ENCODE measurements at regions not wholly inside any gene's neighbourhood (a gene's known extent, or its start where the extent isn't known, plus 50 kb on each side); places are given as distances from the start of the nearest gene placed in this dataset.

DNA sequence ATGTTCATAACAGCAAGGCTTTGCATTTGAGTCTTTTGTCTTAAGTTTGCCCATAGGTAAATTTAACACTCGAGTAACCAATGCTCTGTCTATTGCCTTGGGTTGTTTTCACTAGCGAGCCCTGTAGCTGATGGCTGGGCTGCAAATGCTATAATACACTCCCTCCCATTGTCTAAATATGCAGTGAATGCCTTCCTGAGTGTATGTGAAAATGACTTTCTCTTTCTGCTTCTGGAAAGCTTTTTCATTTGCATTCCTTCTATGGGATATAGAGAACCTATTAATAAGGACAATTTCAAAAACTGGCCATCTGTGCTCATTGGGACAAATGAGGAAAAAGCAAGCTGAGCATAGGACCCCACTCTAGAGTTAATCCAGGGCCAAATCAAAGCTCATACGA is 156.5 kb upstream of the FBXL4 start:
- TF ChIP-seq, protein P1, sequence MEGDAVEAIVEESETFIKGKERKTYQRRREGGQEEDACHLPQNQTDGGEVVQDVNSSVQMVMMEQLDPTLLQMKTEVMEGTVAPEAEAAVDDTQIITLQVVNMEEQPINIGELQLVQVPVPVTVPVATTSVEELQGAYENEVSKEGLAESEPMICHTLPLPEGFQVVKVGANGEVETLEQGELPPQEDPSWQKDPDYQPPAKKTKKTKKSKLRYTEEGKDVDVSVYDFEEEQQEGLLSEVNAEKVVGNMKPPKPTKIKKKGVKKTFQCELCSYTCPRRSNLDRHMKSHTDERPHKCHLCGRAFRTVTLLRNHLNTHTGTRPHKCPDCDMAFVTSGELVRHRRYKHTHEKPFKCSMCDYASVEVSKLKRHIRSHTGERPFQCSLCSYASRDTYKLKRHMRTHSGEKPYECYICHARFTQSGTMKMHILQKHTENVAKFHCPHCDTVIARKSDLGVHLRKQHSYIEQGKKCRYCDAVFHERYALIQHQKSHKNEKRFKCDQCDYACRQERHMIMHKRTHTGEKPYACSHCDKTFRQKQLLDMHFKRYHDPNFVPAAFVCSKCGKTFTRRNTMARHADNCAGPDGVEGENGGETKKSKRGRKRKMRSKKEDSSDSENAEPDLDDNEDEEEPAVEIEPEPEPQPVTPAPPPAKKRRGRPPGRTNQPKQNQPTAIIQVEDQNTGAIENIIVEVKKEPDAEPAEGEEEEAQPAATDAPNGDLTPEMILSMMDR (IDR thresholded peaks at IDR 0.05; ENCODE audit: insufficient read depth, missing control alignments) = no peak
- FAIRE-seq = no peak
- no peak for DNase-seq (ENCODE audit: insufficient read length, low spot score)

DNA sequence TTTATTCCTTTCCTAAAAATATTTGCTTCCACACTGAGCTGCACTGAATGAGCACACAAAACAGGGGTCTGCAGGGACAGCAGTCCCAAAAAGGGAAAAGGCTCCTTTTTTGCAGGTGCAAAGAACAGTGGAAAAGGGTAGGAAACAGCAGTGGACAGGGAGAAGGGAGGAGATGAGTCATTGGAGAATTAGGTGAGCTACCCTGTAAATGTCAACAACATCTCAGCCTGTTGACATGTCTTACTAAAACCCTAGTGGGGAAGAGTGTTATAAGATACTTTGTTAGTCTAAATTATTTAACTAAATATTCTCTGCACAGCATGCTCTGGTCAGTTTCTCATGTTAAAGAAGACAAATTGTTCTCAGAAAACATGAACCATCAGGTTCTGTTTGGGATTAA is 151.5 kb upstream of the FBXL4 start:
- TF ChIP-seq, protein P1 (IDR thresholded peaks at IDR 0.05; ENCODE audit: insufficient read depth, missing control alignments) = no peak
- DNase-seq (ENCODE audit: insufficient read length, low spot score) (no peak), FAIRE-seq (no peak)

DNA sequence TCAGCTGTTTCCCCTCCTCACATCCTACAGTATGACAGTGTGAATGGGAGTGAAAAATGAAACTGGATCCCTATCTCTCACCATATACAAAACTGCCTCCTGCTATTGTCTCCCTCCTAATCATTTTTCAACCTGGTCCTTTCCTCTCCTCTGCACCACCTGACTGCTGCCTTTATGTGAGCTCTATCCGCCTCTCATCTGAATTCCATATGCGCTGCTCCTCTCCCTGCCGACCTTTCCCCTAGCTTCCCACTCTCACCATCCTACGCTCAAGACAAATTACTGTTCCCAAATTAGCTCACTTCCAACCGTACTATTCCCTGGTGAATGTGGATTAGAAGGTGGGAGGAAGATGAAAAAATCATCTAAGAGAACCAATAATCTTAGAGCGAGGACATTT is 148.4 kb upstream of the FBXL4 start:
- no peak for FAIRE-seq
- TF ChIP-seq, protein P1 (IDR thresholded peaks at IDR 0.05; ENCODE audit: insufficient read depth, missing control alignments) = no peak

DNA sequence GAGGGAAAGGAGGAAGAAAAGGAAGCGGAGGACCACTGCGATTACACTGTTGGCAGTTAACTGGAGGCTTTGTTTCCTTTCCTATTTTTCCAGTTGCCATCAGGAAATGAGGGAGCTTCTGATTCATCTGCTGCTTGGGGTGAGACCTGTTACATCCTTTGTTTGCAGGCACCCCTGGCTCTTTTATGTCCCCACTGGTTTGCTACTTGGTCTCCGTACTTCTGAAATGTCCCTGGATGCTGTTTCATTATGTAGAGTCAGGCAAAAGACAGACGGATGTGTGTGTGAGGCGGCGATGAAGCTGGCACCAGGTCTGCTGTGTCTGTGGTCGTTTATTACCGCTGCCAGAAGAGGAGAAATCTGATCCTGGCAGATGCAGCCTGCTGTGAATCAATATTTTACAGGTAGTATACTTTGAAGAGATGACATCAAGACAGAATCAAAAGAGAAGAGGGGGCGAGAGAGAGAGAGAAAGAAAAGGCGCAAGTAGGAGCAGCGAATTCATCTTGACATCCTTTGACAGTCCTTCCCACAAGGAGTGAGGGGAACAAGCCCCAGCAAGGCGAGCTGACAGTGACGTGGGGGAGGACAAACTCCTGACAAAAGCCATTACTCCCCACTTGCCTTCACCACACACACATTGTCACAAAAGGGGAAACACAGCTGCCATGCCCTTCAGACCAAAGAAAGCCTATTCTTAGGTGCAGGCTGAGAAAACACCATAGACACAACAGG is 145.9 kb upstream of the FBXL4 start:
- TF ChIP-seq, protein P1 (IDR thresholded peaks at IDR 0.05; ENCODE audit: insufficient read depth, missing control alignments) = no peak
- FAIRE-seq (no peak), DNase-seq (ENCODE audit: insufficient read length, low spot score) (no peak)

More for the DNA sequence above, 148.4 kb upstream of the FBXL4 start:
- DNase-seq (ENCODE audit: insufficient read length, low spot score) = no peak

DNA sequence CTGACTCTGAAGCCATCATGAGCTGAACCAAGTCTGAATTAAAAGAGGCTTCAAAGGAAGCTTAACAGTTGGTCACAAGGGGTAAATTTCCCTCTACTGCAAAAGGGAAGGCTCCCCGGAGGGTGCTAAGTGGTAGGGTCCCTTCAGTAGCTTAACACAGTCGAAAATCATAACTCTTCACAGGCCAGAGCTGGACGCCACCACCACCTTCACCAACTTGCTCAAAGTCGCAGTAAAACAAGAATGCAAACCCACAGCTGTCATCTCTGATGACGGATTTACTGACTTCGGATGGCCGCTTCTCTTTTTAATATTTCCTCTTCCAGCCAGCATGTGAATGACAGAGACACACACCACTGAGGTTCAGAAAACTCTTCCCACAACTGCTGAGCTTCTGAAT is 144.7 kb upstream of the FBXL4 start:
- DNase-seq (ENCODE audit: insufficient read length, low spot score) = no peak
- TF ChIP-seq, protein P1 (IDR thresholded peaks at IDR 0.05; ENCODE audit: insufficient read depth, missing control alignments) = no peak
- no peak for FAIRE-seq

DNA sequence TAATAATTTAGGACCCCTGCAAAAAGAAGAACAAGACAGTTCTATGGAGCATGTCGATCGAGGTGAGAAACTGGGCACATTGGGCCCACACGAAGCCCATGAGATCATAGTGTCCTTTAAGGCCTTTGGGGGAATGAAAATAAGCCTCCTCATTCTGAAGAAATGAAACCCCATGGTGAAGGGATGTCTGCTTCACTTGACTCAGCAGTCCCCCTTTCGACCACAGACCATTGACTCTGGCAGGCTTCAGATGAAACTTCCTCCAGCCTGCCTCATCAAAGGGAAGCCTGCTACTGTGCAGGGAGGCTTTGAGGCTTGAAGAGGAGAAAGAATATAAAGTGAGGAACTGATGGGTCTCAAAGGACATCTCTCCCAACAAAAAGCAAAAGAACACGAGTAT is 144.2 kb upstream of the FBXL4 start:
- FAIRE-seq (no peak), DNase-seq (ENCODE audit: insufficient read length, low spot score) (no peak)
- TF ChIP-seq, protein P1 (IDR thresholded peaks at IDR 0.05; ENCODE audit: insufficient read depth, missing control alignments) = no peak

DNA sequence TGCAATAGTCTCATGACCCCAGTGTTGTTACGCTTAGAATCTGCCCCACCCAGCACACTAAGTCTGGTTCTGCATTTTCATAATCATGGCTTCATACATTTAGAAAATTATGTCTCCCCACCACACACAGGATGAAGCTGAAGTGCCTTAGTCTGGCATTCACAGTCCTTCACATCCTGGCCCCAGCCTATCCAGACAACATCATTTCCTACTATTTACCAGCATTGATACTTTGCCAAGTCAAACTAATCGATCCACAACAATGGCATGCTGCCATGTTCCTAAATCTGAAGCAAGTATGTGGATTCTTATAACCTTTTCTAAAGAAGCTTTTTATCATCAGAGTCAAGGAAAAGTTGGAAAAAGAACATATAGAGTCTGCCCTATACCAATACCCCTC is 132.4 kb upstream of the FBXL4 start:
- FAIRE-seq = no peak
- TF ChIP-seq, protein P1 (IDR thresholded peaks at IDR 0.05; ENCODE audit: insufficient read depth, missing control alignments) = no peak
- DNase-seq (ENCODE audit: insufficient read length, low spot score) = no peak

All from D721Med (cell line).